ENCODE measurements at regions not wholly inside any gene's neighbourhood (a gene's known extent, or its start where the extent isn't known, plus 50 kb on each side); places are given as distances from the start of the nearest gene placed in this dataset.
"Not testable (repeated sequence)": the region's sequence is repeated elsewhere in the genome, so short reads cannot be mapped to it uniquely, and the experiment has no call there.

GRCh38 chr3:66642019-66642418 lies 141.2 kb upstream of the LRIG1 start:
- WGBS: 91% methylated on average over 4 of the region's 4 CpGs
- no peak overlapping the region for H3K27ac ChIP-seq (ENCODE audit: low read depth in 1 of 2, low read length in 1 of 2)
- no peaks in the 10 kb centered on the region for H3K36me3 ChIP-seq (ENCODE audit: control insufficient read depth in 2 of 2, insufficient read depth in 2 of 2, low read length in 1 of 2)
- no peaks in the 10 kb centered on the region for H3K9me3 ChIP-seq (ENCODE audit: control insufficient read depth in 2 of 2, insufficient read depth in 1 of 2, low read length in 1 of 2)
- no peaks in the 10 kb centered on the region for H3K4me1 ChIP-seq (ENCODE audit: control insufficient read depth in 2 of 2, insufficient read depth in 2 of 2, low read length in 2 of 2)
- no peak for DNase-seq (ENCODE audit: low read depth in 6 of 9, low spot score in 9 of 9)
- H3K4me3 ChIP-seq (ENCODE audit: low read length in 2 of 2): no peak overlapping the region
- H3K27me3 ChIP-seq (ENCODE audit: control insufficient read depth in 2 of 2, insufficient read depth in 1 of 2, low read length in 1 of 2): no peaks in the 10 kb centered on the region

- no peaks in the 10 kb centered on the region for H3K36me3 ChIP-seq (ENCODE audit: control insufficient read depth in 2 of 2, insufficient read depth in 2 of 2, low read length in 1 of 2)
- no peak overlapping the region for H3K27ac ChIP-seq (ENCODE audit: low read depth in 1 of 2, low read length in 1 of 2)
- H3K4me3 ChIP-seq (ENCODE audit: low read length in 2 of 2): no peak overlapping the region
- H3K9me3 ChIP-seq (ENCODE audit: control insufficient read depth in 2 of 2, insufficient read depth in 1 of 2, low read length in 1 of 2): no peaks in the 10 kb centered on the region
- no peak for DNase-seq (ENCODE audit: low read depth in 6 of 9, low spot score in 9 of 9)
- H3K4me1 ChIP-seq (ENCODE audit: control insufficient read depth in 2 of 2, insufficient read depth in 2 of 2, low read length in 2 of 2): no peaks in the 10 kb centered on the region
- no peaks in the 10 kb centered on the region for H3K27me3 ChIP-seq (ENCODE audit: control insufficient read depth in 2 of 2, insufficient read depth in 1 of 2, low read length in 1 of 2)
- 83% methylated on average over 3 of the region's 3 CpGs for WGBS
Measured at GRCh38 chr3:66642484-66642883, 141.7 kb upstream of the LRIG1 start.

GRCh38 chr3:66644549-66644948 lies 143.7 kb upstream of the LRIG1 start:
- DNase-seq (ENCODE audit: low read depth in 6 of 9, low spot score in 9 of 9): no peak
- H3K27me3 ChIP-seq (ENCODE audit: control insufficient read depth in 2 of 2, insufficient read depth in 1 of 2, low read length in 1 of 2): no peaks in the 10 kb centered on the region
- no peaks in the 10 kb centered on the region for H3K36me3 ChIP-seq (ENCODE audit: control insufficient read depth in 2 of 2, insufficient read depth in 2 of 2, low read length in 1 of 2)
- H3K4me1 ChIP-seq (ENCODE audit: control insufficient read depth in 2 of 2, insufficient read depth in 2 of 2, low read length in 2 of 2): no peaks in the 10 kb centered on the region
- no peaks in the 10 kb centered on the region for H3K9me3 ChIP-seq (ENCODE audit: control insufficient read depth in 2 of 2, insufficient read depth in 1 of 2, low read length in 1 of 2)
- no peak overlapping the region for H3K4me3 ChIP-seq (ENCODE audit: low read length in 2 of 2)
- H3K27ac ChIP-seq (ENCODE audit: low read depth in 1 of 2, low read length in 1 of 2): no peak overlapping the region

- Histone ChIP-seq H3K4me3 (ENCODE audit: low read length in 2 of 2) (no peak overlapping the region), H3K4me1 (ENCODE audit: control insufficient read depth in 2 of 2, insufficient read depth in 2 of 2, low read length in 2 of 2) (no peaks in the 10 kb centered on the region), H3K36me3 (ENCODE audit: control insufficient read depth in 2 of 2, insufficient read depth in 2 of 2, low read length in 1 of 2) (no peaks in the 10 kb centered on the region), H3K9me3 (ENCODE audit: control insufficient read depth in 2 of 2, insufficient read depth in 1 of 2, low read length in 1 of 2) (no peaks in the 10 kb centered on the region), H3K27ac (ENCODE audit: low read depth in 1 of 2, low read length in 1 of 2) (no peak overlapping the region), H3K27me3 (ENCODE audit: control insufficient read depth in 2 of 2, insufficient read depth in 1 of 2, low read length in 1 of 2) (no peaks in the 10 kb centered on the region)
- DNase-seq (ENCODE audit: low read depth in 6 of 9, low spot score in 9 of 9): no peak
- 95% methylated on average over 1 of the region's 1 CpG for WGBS
Measured at GRCh38 chr3:66648975-66649374, 148.2 kb upstream of the LRIG1 start.

GRCh38 chr3:66651520-66651919 lies 150.7 kb upstream of the LRIG1 start:
- H3K27me3 ChIP-seq (ENCODE audit: control insufficient read depth in 2 of 2, insufficient read depth in 1 of 2, low read length in 1 of 2); H3K36me3 ChIP-seq (ENCODE audit: control insufficient read depth in 2 of 2, insufficient read depth in 2 of 2, low read length in 1 of 2); H3K4me1 ChIP-seq (ENCODE audit: control insufficient read depth in 2 of 2, insufficient read depth in 2 of 2, low read length in 2 of 2); H3K27ac ChIP-seq (ENCODE audit: low read depth in 1 of 2, low read length in 1 of 2); H3K9me3 ChIP-seq (ENCODE audit: control insufficient read depth in 2 of 2, insufficient read depth in 1 of 2, low read length in 1 of 2); H3K4me3 ChIP-seq (ENCODE audit: low read length in 2 of 2); DNase-seq (ENCODE audit: low read depth in 6 of 9, low spot score in 9 of 9): not testable (repeated sequence)
- 96% methylated on average over 29 of the region's 29 CpGs for WGBS

- H3K36me3 ChIP-seq (ENCODE audit: control insufficient read depth in 2 of 2, insufficient read depth in 2 of 2, low read length in 1 of 2); H3K27ac ChIP-seq (ENCODE audit: low read depth in 1 of 2, low read length in 1 of 2); H3K9me3 ChIP-seq (ENCODE audit: control insufficient read depth in 2 of 2, insufficient read depth in 1 of 2, low read length in 1 of 2); DNase-seq (ENCODE audit: low read depth in 6 of 9, low spot score in 9 of 9); H3K4me3 ChIP-seq (ENCODE audit: low read length in 2 of 2); H3K4me1 ChIP-seq (ENCODE audit: control insufficient read depth in 2 of 2, insufficient read depth in 2 of 2, low read length in 2 of 2); H3K27me3 ChIP-seq (ENCODE audit: control insufficient read depth in 2 of 2, insufficient read depth in 1 of 2, low read length in 1 of 2): not testable (repeated sequence)
- 98% methylated on average over 4 of the region's 4 CpGs for WGBS
Measured at GRCh38 chr3:66652100-66652499, 151.3 kb upstream of the LRIG1 start.

- no peak overlapping the region for H3K4me3 ChIP-seq (ENCODE audit: low read length in 2 of 2)
- H3K36me3 ChIP-seq (ENCODE audit: control insufficient read depth in 2 of 2, insufficient read depth in 2 of 2, low read length in 1 of 2): no peaks in the 10 kb centered on the region
- WGBS: 91% methylated on average over 3 of the region's 3 CpGs
- no peak for DNase-seq (ENCODE audit: low read depth in 6 of 9, low spot score in 9 of 9)
- no peaks in the 10 kb centered on the region for H3K9me3 ChIP-seq (ENCODE audit: control insufficient read depth in 2 of 2, insufficient read depth in 1 of 2, low read length in 1 of 2)
- H3K27ac ChIP-seq (ENCODE audit: low read depth in 1 of 2, low read length in 1 of 2): no peak overlapping the region
- H3K4me1 ChIP-seq (ENCODE audit: control insufficient read depth in 2 of 2, insufficient read depth in 2 of 2, low read length in 2 of 2): no peaks in the 10 kb centered on the region
- no peaks in the 10 kb centered on the region for H3K27me3 ChIP-seq (ENCODE audit: control insufficient read depth in 2 of 2, insufficient read depth in 1 of 2, low read length in 1 of 2)
Measured at GRCh38 chr3:66655044-66655443, 154.2 kb upstream of the LRIG1 start.

GRCh38 chr3:66655671-66656070 lies 154.8 kb upstream of the LRIG1 start:
- DNase-seq (ENCODE audit: low read depth in 6 of 9, low spot score in 9 of 9): no peak
- Histone ChIP-seq H3K27ac (ENCODE audit: low read depth in 1 of 2, low read length in 1 of 2) (no peak overlapping the region), H3K4me1 (ENCODE audit: control insufficient read depth in 2 of 2, insufficient read depth in 2 of 2, low read length in 2 of 2) (no peaks in the 10 kb centered on the region), H3K36me3 (ENCODE audit: control insufficient read depth in 2 of 2, insufficient read depth in 2 of 2, low read length in 1 of 2) (no peaks in the 10 kb centered on the region), H3K27me3 (ENCODE audit: control insufficient read depth in 2 of 2, insufficient read depth in 1 of 2, low read length in 1 of 2) (no peaks in the 10 kb centered on the region), H3K4me3 (ENCODE audit: low read length in 2 of 2) (no peak overlapping the region), H3K9me3 (ENCODE audit: control insufficient read depth in 2 of 2, insufficient read depth in 1 of 2, low read length in 1 of 2) (no peaks in the 10 kb centered on the region)
- 83% methylated on average over 8 of the region's 8 CpGs for WGBS

- WGBS: 94% methylated on average over 8 of the region's 8 CpGs
- no peaks in the 10 kb centered on the region for H3K9me3 ChIP-seq (ENCODE audit: control insufficient read depth in 2 of 2, insufficient read depth in 1 of 2, low read length in 1 of 2)
- H3K4me1 ChIP-seq (ENCODE audit: control insufficient read depth in 2 of 2, insufficient read depth in 2 of 2, low read length in 2 of 2): no peaks in the 10 kb centered on the region
- no peak for DNase-seq (ENCODE audit: low read depth in 6 of 9, low spot score in 9 of 9)
- H3K27ac ChIP-seq (ENCODE audit: low read depth in 1 of 2, low read length in 1 of 2): no peak overlapping the region
- H3K36me3 ChIP-seq (ENCODE audit: control insufficient read depth in 2 of 2, insufficient read depth in 2 of 2, low read length in 1 of 2): no peaks in the 10 kb centered on the region
- H3K27me3 ChIP-seq (ENCODE audit: control insufficient read depth in 2 of 2, insufficient read depth in 1 of 2, low read length in 1 of 2): no peaks in the 10 kb centered on the region
- H3K4me3 ChIP-seq (ENCODE audit: low read length in 2 of 2): no peak overlapping the region
Measured at GRCh38 chr3:66656609-66657008, 155.8 kb upstream of the LRIG1 start.

- no peaks in the 10 kb centered on the region for H3K4me1 ChIP-seq (ENCODE audit: control insufficient read depth in 2 of 2, insufficient read depth in 2 of 2, low read length in 2 of 2)
- H3K27me3 ChIP-seq (ENCODE audit: control insufficient read depth in 2 of 2, insufficient read depth in 1 of 2, low read length in 1 of 2): no peaks in the 10 kb centered on the region
- no peaks in the 10 kb centered on the region for H3K36me3 ChIP-seq (ENCODE audit: control insufficient read depth in 2 of 2, insufficient read depth in 2 of 2, low read length in 1 of 2)
- DNase-seq (ENCODE audit: low read depth in 6 of 9, low spot score in 9 of 9): no peak
- no peaks in the 10 kb centered on the region for H3K9me3 ChIP-seq (ENCODE audit: control insufficient read depth in 2 of 2, insufficient read depth in 1 of 2, low read length in 1 of 2)
- no peak overlapping the region for H3K4me3 ChIP-seq (ENCODE audit: low read length in 2 of 2)
- H3K27ac ChIP-seq (ENCODE audit: low read depth in 1 of 2, low read length in 1 of 2): no peak overlapping the region
- 95% methylated on average over 1 of the region's 1 CpG for WGBS
Measured at GRCh38 chr3:66659056-66659455, 158.2 kb upstream of the LRIG1 start.
